ENCODE measurements at regions not wholly inside any gene's neighbourhood (a gene's known extent, or its start where the extent isn't known, plus 50 kb on each side); places are given as distances from the start of the nearest gene placed in this dataset.

GRCh38 chr6:169944415-169944814 lies 193.0 kb downstream of the ERMARD start:
- no peak for TF ChIP-seq CTCF (IDR thresholded peaks at IDR 0.05)
- TF ChIP-seq POLR2A (IDR thresholded peaks at IDR 0.05) = no peak

Data from body of pancreas (tissue), 4 donors.